PFSK-1 (cell line): ENCODE measurements at regions not wholly inside any gene's neighbourhood (a gene's known extent, or its start where the extent isn't known, plus 50 kb on each side); places are given as distances from the start of the nearest gene placed in this dataset.

Experiments used
- FOXP2 ChIP-seq: optimal IDR thresholded peaks from 2 replicates; pipeline ENCODE3; 2011; ENCODE audit warnings: borderline replicate concordance, control low read depth, inconsistent platforms; ENCODE audit not compliant: insufficient read depth; ENCODE audit errors: extremely low read length, extremely low read depth
- POLR2AphosphoS5 ChIP-seq: IDR thresholded peaks from 2 replicates; pipeline ENCODE4 v1.6.1; 2012; ENCODE audit warnings: low read depth, mild to moderate bottlenecking, control low read depth, low read length, moderate library complexity
- REST ChIP-seq, 2 experiments: IDR thresholded peaks; 2 replicates each; pipeline versions ENCODE4 v1.6.1 to v1.8.0; 2011 to 2012; ENCODE audit warnings: low read depth in 2 of 2, low read length in 2 of 2, control low read depth in 1 of 2, inconsistent platforms in 1 of 2, mild to moderate bottlenecking in 1 of 2, moderate library complexity in 1 of 2; ENCODE audit not compliant: insufficient read depth in 1 of 2
- SIN3A ChIP-seq: IDR thresholded peaks from 2 replicates; pipeline ENCODE4 v1.6.1; 2012; ENCODE audit warnings: mild to moderate bottlenecking, low read length, moderate library complexity, borderline replicate concordance; ENCODE audit not compliant: insufficient read depth
- TAF1 ChIP-seq: IDR thresholded peaks from 2 replicates; pipeline ENCODE4 v1.6.1; 2012; ENCODE audit warnings: low read length, control low read depth, borderline replicate concordance; ENCODE audit not compliant: insufficient read depth

GRCh38 chr6:165922309-165922794 is 245.3 kb downstream of the TBXT start:
- no peak for TF ChIP-seq POLR2AphosphoS5
- no peak for TF ChIP-seq SIN3A
- no peak for TF ChIP-seq REST (IDR thresholded peaks at IDR 0.05; ENCODE audit: insufficient read depth in 1 of 2, low read depth in 2 of 2, low read length in 2 of 2)
- TF ChIP-seq TAF1: no peak
- TF ChIP-seq FOXP2: no peak
